Activated T-cell treated with anti-CD3 and anti-CD28 coated beads for 48 hours (primary cell): ENCODE measurements at regions not wholly inside any gene's neighbourhood (a gene's known extent, or its start where the extent isn't known, plus 50 kb on each side); places are given as distances from the start of the nearest gene placed in this dataset.

Experiments
- DNase-seq: peaks from one replicate; pipeline ENCODE4 v3.0.0-alpha.2; 2020; ENCODE audit warnings: low read depth

DNA sequence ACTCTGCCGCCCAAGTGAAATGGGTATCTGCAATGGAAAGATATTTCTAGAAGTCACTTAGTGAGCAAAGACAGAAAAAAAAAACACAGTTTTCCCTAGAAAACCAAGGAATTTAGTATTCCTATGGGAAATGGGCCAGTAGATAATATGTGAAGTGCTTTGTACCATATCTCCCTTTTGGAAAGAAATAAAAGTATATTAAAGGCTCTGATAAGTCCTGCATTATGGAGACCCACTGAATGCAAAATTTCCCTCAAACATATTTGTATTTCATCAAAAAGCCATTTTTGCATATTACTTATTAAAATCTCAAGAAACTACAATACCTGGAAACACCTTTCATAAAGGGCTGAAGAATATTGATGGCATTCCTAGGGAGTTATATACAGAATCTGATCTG lies 51.6 kb upstream of the DYNLRB2 start:
- no peak for DNase-seq

- no peak for DNase-seq
These were observed 52.6 kb upstream of the DYNLRB2 start for GRCh38 chr16:80488167-80488566.

- DNase-seq = no peak
These were observed 60.1 kb upstream of the DYNLRB2 start for GRCh38 chr16:80480664-80481063.

GRCh38 chr16:80477838-80478237 lies 63.0 kb upstream of the DYNLRB2 start:
- DNase-seq = no peak

DNA sequence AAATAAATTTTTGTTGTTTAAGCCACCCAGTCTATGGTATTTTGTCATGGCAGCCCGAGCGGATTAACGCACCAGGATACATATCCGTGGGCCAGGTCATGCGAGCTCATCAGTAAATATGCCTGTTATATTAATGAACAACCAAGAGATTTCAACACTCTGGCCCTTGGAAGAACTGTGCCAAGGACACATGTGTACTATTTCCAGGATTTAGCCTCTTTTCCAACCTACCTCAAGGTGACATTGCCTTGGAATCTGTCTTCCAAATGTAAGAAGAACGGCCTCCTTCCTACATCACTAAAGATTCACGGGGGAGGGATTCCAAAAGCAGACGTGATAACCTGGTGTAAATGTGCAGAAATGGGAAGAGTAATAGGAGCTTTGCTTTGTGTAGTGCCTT lies 72.8 kb upstream of the DYNLRB2 start:
- DNase-seq = no peak

DNA sequence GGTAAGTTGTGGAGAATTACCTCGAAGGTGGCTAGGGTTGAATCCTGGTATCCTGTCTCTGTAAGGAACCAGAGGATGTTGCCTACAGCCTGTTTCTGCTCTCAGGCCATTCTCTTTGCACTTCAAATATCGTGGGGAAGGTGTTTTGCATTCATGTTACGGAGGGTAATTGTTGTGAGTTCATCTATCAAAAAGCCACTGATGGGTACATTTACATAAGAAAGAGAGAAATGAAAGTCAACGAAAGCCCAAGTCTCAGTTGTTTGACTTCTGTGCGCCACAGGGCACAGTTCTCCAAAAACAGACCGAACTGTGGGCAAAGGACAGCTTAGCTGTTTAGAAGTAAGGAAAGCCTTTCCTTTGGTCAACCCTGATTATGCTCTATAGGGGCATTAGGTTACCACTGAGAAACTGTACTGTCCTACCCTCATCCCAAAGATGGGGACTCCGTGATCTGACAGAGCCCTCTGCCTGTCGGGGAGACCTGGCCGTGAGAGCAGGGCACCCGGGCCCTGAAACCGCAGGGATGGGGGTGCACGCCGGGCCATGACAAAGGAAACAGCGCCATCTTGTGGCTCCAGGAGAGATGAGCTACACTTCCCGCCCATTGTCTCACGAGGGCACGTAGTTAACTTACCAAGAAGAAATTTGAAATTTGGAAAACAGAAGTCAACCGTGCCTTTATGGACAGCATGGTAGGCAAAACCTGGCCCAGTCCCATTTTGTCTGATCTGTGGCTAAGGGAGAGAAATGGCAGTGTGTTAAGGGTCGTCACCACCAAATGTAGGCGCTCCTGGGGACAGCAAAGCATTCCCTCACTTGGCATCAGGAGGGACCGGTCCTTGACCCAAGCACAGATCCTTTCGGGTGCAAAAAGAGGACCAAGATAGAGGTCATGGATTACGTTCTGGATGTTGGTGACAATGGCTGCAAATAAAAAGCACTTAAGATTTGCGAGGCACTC lies 74.5 kb upstream of the DYNLRB2 start:
- peak; percentile 46 for DNase-seq

DNA sequence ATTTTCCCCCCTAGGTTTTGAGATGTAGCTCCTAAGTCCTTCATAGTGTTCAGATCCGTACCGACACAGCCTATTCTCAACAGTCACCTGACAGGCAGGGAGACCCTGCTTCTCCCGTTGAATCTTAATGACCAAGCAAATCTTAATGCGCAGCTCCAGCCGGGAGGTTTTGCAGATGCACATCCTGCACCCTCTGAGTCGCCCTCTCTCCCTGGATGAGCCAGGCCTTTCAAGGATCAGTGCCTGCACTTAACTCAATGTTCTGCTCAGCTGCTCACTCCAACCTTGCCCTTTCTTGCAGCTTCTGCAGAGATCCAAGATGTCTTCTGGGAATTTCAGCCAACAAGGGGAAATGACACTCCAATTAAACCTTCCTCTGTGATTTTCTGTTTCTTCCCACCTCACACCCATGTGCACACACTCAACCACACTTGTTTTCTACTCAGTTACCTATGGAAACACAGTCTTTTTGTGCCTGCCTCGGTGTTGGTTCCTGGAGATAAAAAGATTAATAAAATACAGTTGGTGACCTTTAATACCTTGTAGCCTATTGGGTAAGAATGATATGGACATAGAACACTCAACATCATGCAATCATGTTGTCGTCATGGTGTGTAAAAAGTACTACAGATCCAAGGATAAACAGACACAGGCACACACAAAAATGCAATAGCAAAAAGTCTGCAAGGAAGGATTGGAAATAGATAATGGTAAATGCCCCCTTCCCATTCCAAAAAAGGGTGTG lies 76.9 kb upstream of the DYNLRB2 start:
- no peak for DNase-seq

GRCh38 chr16:80463326-80463725 lies 77.5 kb upstream of the DYNLRB2 start:
- DNase-seq = no peak

DNA sequence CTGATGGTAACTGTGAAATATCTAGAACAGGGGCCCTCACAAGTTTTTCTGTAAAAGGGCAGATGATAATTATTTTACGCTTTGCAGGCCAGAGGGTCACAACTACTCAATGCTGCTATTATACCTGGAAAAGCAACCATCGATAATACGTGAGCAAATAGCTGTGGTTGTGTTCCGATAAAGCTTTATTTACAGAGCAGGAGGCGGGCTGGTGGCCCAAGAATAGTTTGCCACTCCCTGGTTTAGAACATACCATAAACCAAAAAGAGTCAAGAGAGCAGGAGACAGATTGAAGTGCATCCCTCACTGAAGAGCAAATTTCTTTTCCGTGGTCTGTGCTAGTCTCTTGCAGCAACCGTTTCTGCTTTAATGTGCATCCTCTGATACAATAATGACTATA lies 77.9 kb upstream of the DYNLRB2 start:
- DNase-seq = no peak

GRCh38 chr16:80460988-80461387 lies 79.8 kb upstream of the DYNLRB2 start:
- no peak for DNase-seq

GRCh38 chr16:80459966-80460365 lies 80.8 kb upstream of the DYNLRB2 start:
- DNase-seq = no peak

- DNase-seq = no peak
These were observed 81.4 kb upstream of the DYNLRB2 start for GRCh38 chr16:80459331-80459777.

DNA sequence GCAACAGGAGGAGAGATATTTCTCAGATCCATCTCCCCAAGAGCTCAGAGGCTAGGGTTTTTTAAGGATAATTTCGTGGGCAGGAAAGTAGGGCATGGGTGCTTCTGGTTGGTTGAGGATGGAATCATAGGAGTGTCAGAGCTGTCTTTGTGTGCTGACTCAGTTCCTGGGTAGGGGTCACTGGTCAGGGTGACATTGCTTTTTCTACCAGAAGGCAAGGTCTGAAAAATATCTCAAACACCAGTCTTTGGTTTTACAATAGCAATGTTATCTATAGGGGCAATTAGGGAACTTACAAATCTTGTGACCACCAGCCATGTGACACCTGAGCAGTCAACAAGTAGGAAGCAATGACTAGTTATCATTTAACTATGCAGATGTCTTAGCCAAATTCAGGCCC lies 82.9 kb upstream of the DYNLRB2 start:
- DNase-seq = no peak

- DNase-seq = no peak
These were observed 86.0 kb upstream of the DYNLRB2 start for GRCh38 chr16:80454802-80455201.

- DNase-seq = no peak
These were observed 91.4 kb upstream of the DYNLRB2 start for GRCh38 chr16:80449392-80449791.

- no peak for DNase-seq
These were observed 93.6 kb upstream of the DYNLRB2 start for GRCh38 chr16:80447241-80447640.

- DNase-seq = no peak
These were observed 98.0 kb upstream of the DYNLRB2 start for GRCh38 chr16:80442779-80443178.

DNA sequence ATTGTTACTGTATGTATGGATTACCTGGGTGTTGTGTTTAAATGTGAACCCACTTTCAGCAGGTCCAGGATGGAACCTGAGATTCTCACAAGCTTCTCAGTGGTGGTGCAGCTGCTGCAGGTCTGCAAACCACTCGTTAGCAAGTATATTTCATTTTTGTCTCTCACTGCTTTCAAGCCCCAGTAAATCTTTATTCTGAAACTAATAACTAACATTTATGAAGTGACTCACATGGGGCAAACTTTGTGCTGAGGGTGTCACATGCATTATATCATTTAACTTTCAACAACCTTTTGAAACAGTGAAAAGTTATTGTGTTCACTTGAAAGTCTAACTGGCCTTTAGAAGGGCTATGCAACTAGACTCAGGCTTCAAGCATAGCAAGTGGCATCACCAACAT lies 98.9 kb upstream of the DYNLRB2 start:
- DNase-seq = no peak

- no peak for DNase-seq
These were observed 100.1 kb upstream of the DYNLRB2 start for GRCh38 chr16:80440667-80441066.

DNA sequence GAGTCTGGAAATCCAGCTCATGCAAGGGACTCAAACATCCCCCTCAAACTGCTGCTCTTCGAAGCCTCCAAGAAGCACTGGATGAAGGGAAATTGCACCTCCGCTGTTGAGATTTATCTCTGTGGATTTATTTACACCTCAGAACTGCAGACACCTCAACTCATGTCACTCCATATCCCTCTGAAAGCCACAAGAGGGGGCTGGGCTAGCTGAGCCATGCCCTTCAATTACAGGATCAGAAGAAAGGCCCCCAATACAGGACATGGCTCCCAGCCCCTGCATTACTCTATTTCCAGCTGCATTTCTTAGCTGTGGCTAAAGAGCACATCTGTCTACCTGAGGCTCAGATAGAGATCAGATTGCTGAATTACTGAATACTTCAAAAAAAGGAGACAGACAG lies 103.1 kb upstream of the DYNLRB2 start:
- DNase-seq = no peak

DNA sequence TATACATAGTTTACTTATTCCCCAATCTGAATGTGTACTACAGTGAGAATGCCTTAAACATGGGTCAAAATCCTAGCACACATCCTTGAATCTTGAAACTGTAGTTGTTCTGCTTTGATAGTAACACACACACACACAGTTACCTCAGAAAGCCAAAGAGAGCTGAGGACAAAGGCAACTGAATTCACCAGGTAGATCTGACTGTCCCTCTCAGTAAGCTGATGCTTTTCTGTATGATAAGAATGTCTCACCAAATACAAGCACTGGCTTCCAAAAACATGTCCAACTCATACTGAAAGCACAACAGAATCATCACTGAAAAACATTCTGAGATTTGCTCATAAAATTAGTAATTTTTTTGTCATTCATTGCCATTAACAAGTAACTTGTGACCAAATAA lies 104.3 kb upstream of the DYNLRB2 start:
- no peak for DNase-seq

DNA sequence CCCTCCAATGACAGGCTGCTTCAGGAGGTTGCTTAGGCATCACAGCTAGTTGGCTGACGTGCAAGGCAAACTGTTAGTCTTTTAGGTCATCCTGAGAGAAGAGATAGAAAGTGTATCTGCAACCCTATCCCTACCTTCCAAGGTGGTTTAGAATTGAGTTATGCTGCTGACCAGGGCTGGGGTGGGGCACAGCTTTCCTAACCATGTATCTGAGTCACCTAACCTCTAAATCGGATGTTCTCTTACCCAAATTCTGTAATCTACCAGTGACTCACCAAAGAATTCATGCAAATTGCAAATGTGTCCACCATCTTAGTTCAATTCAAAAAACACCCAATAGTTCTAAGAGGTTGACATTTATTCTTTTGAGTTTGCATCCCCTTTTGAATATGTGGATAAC lies 107.2 kb upstream of the DYNLRB2 start:
- DNase-seq = no peak

DNA sequence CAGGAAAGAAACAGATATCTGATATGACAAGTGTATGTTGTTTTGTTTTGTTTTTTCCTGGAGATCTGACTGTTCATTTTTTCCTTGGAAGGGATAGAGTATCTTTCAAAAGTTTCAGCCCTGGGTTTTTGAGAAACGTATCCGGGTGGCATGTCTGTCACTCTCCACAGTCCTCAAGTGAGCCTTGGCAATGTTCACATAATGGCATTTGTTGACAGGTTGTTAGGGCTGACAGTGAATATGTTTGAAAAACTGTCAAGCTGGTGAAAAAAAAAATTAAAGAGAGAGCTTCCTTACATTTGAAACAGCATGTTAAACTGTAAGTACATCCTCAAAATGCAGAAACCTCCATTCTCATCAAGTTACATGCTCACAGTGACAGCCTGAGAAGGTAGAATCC lies 113.0 kb upstream of the DYNLRB2 start:
- no peak for DNase-seq
